Vagina (tissue), 2 donors: ENCODE measurements at regions not wholly inside any gene's neighbourhood (a gene's known extent, or its start where the extent isn't known, plus 50 kb on each side); places are given as distances from the start of the nearest gene placed in this dataset.

ENCODE experiments used
- DNase-seq, 2 donors: peaks; one replicate each; pipeline ENCODE4 v3.0.0-alpha.2; 2017; ENCODE audit errors: extremely low spot score in 2 of 2
- H3K27ac ChIP-seq: fragments of 200-600 bp; sonication (generic); one replicate; pipeline ENCODE4 v1.5.1; 2019
- H3K27me3 ChIP-seq: fragments of 200-600 bp; sonication (generic); one replicate; pipeline ENCODE4 v1.5.1; 2019
- H3K36me3 ChIP-seq, 2 donors: fragments of 200-600 bp; sonication (generic); one replicate each; pipeline ENCODE4 v1.5.1; 2017 to 2019
- H3K4me1 ChIP-seq: fragments of 200-600 bp; sonication (generic); one replicate; pipeline ENCODE4 v1.5.1; 2019
- H3K4me3 ChIP-seq, 2 donors: fragments of 200-600 bp; sonication (generic); 1 replicate in 1 of 2; 2 replicates in 1 of 2; pipeline ENCODE4 v1.5.1; 2016 to 2019
- H3K9me3 ChIP-seq: fragments of 200-600 bp; sonication (generic); one replicate; pipeline ENCODE4 v1.5.1; 2019
- POLR2A ChIP-seq, 2 donors: fragments of 450-650 bp; IDR thresholded peaks; one replicate each; pipeline ENCODE4 v1.6.1; 2017; ENCODE audit warnings: antibody characterized with exemption in 2 of 2, mild to moderate bottlenecking in 2 of 2, moderate library complexity in 2 of 2
- POLR2AphosphoS5 ChIP-seq, 2 donors: sonication (generic); formaldehyde crosslinking; IDR thresholded peaks; one replicate each; pipeline ENCODE4 v1.9.0; 2017; ENCODE audit warnings: antibody characterized with exemption in 2 of 2, mild to moderate bottlenecking in 2 of 2, low read depth in 1 of 2; ENCODE audit not compliant: insufficient read depth in 1 of 2
- intact Hi-C: fragments of 100-400 bp; cut with DNase I; formaldehyde crosslinking; loops from one replicate; pipeline ENCODE4 v1.15.1; 2023
- TF ChIP-seq, protein P1 (sequence below), 3 experiments: fragments of 450-650 bp in 2 of 3; fragments of 200-600 bp in 1 of 3; sonication (generic) in 1 of 3; IDR thresholded peaks; one replicate each; pipeline ENCODE4 v1.5.1; 2017 to 2019; ENCODE audit warnings: antibody characterized with exemption in 3 of 3, mild to moderate bottlenecking in 2 of 3, moderate library complexity in 2 of 3

DNA sequence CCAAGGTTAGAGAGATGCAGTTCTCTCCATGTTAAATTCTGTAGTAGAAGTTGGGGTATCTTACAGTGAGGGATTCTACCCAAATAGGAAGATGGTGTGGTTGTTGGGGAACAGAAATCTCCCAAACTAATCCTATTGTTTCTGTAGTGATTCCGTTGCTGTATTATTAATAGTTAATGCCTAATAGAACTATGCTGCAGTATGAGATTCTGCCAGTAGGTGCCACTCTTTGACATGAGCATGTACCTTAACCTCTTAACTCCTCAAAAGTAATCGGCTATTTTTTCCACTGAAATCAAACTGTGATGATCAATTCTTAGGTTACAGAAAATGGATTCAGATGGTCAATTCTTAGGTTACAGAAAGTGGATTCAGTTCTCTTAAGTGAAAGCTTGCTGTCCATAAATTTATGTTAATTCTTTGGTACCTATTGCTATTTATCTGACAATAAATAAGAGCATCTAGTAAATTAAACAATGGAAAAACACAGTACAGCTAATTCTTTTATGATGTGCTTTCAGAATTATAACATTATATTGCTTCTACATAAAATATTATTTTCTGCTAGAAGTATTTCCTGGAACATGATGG is 97.9 kb upstream of the DLX2 start:
- H3K9me3 ChIP-seq = no peaks in the 10 kb centered on the region
- H3K4me3 ChIP-seq = no peak overlapping the region
- H3K27ac ChIP-seq = no peak overlapping the region
- intact Hi-C loops = no loop called here
- TF ChIP-seq POLR2AphosphoS5 (IDR thresholded peaks at IDR 0.05; ENCODE audit: insufficient read depth in 1 of 2, low read depth in 1 of 2) (no peak), POLR2A (IDR thresholded peaks at IDR 0.05) (no peak)
- TF ChIP-seq, protein P1, sequence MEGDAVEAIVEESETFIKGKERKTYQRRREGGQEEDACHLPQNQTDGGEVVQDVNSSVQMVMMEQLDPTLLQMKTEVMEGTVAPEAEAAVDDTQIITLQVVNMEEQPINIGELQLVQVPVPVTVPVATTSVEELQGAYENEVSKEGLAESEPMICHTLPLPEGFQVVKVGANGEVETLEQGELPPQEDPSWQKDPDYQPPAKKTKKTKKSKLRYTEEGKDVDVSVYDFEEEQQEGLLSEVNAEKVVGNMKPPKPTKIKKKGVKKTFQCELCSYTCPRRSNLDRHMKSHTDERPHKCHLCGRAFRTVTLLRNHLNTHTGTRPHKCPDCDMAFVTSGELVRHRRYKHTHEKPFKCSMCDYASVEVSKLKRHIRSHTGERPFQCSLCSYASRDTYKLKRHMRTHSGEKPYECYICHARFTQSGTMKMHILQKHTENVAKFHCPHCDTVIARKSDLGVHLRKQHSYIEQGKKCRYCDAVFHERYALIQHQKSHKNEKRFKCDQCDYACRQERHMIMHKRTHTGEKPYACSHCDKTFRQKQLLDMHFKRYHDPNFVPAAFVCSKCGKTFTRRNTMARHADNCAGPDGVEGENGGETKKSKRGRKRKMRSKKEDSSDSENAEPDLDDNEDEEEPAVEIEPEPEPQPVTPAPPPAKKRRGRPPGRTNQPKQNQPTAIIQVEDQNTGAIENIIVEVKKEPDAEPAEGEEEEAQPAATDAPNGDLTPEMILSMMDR (IDR thresholded peaks at IDR 0.05) = no peak
- H3K36me3 ChIP-seq = no peaks in the 10 kb centered on the region
- no peaks in the 10 kb centered on the region for H3K27me3 ChIP-seq
- DNase-seq = no peak
- no peaks in the 10 kb centered on the region for H3K4me1 ChIP-seq

DNA sequence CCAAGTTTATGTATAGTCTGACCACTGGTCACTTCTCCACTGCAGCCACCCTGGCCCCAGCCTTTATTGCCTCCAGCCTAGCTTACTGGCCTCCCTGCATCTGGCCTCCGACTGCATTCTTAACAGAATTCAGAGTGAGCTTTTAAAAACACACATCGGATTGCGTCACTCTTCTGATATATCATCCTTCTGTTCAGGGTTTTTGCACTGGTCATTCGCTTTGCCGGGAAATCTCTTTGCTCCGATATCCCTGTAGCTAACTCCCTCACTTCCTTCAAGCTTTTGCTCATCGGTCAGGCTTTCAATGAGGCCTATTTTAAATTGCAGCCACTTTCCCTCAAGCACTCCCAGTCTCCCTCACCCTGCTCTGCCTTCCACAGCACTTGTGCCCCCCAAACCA is 101.6 kb upstream of the DLX2 start:
- no peak for DNase-seq
- intact Hi-C loops = no loop called here

DNA sequence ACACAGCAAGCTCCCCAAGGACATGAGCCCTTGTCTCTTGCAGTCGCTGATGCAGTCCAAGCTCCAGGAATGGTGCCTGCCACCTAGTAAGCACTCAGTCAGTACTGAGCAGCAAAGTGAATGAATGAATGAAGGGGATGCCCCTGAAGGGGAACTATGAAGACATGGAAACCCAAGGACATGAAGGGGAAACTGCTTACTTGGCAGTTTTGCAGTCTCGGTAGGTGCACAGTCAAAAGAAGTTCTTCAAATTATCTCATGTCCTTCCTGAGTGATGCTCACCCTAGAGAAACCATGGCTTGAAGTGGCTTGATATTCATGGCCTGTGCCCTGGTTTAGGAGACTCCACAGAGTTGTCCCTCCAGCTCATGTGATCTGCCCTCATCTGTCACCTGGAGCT is 102.1 kb upstream of the DLX2 start:
- Histone ChIP-seq H3K36me3 (no peaks in the 10 kb centered on the region), H3K4me1 (no peaks in the 10 kb centered on the region), H3K4me3 (no peak overlapping the region), H3K27ac (no peak overlapping the region), H3K9me3 (no peaks in the 10 kb centered on the region), H3K27me3 (no peaks in the 10 kb centered on the region)
- DNase-seq = no peak
- TF ChIP-seq, protein P1 (IDR thresholded peaks at IDR 0.05) = no peak
- TF ChIP-seq POLR2A (IDR thresholded peaks at IDR 0.05) (no peak), POLR2AphosphoS5 (IDR thresholded peaks at IDR 0.05; ENCODE audit: insufficient read depth in 1 of 2, low read depth in 1 of 2) (no peak)
- intact Hi-C loops = no loop called here

More for the DNA sequence above, 101.6 kb upstream of the DLX2 start:
- TF ChIP-seq, protein P1 (IDR thresholded peaks at IDR 0.05) = no peak
- no peak for TF ChIP-seq POLR2A (IDR thresholded peaks at IDR 0.05)
- no peak for TF ChIP-seq POLR2AphosphoS5 (IDR thresholded peaks at IDR 0.05; ENCODE audit: insufficient read depth in 1 of 2, low read depth in 1 of 2)
- H3K27me3 ChIP-seq = no peaks in the 10 kb centered on the region
- no peak overlapping the region for H3K4me3 ChIP-seq
- no peaks in the 10 kb centered on the region for H3K9me3 ChIP-seq
- H3K4me1 ChIP-seq = no peaks in the 10 kb centered on the region
- H3K36me3 ChIP-seq = no peaks in the 10 kb centered on the region
- no peak overlapping the region for H3K27ac ChIP-seq

DNA sequence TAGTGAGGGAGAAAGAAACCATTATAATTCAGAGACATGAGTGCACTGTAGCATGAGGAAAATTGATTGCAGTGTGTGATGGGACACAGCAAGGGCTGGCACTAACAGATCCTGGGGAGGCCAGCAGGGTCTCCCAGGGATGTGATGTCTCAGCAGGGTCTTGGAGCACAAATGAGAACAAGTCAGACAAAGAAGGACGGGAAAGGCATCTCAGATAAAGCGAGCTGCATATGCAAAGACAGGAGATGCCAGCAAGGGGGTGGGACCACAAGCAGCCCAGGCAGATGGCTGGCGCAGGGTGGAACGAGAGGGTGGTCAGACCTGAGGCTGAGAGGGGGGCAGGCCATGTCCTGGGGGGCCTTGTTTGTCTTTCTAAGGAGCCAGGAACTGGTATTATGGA is 102.6 kb upstream of the DLX2 start:
- Histone ChIP-seq H3K4me3 (no peak overlapping the region), H3K4me1 (no peaks in the 10 kb centered on the region), H3K9me3 (no peaks in the 10 kb centered on the region), H3K27ac (no peak overlapping the region), H3K27me3 (no peaks in the 10 kb centered on the region), H3K36me3 (no peaks in the 10 kb centered on the region)
- DNase-seq = no peak
- intact Hi-C loops = no loop called here
- no peak for TF ChIP-seq POLR2AphosphoS5 (IDR thresholded peaks at IDR 0.05; ENCODE audit: insufficient read depth in 1 of 2, low read depth in 1 of 2)
- TF ChIP-seq, protein P1 (IDR thresholded peaks at IDR 0.05) = no peak
- no peak for TF ChIP-seq POLR2A (IDR thresholded peaks at IDR 0.05)

DNA sequence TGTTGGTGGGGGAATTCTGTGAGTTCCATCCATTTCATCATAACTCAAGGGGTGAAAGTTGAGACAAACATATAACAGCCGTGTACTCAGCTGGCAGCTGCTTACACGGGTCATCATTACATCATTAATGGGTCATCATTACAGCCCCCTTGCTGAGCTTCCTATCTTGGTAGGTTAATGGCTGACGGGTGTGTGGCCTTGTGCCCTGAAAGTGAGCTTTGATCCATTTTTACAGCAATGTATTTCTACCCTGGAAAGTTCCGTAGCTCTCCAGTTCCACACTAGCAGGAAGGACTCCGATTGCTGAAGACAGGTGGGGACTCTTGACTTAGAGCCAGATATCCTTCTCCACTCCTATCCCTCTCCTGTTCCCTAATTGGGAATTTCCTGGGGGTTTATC is 105.2 kb upstream of the DLX2 start:
- TF ChIP-seq POLR2A (IDR thresholded peaks at IDR 0.05) = no peak
- TF ChIP-seq POLR2AphosphoS5 (IDR thresholded peaks at IDR 0.05; ENCODE audit: insufficient read depth in 1 of 2, low read depth in 1 of 2) = no peak
- TF ChIP-seq, protein P1 (IDR thresholded peaks at IDR 0.05) = no peak
- no peak for DNase-seq
- Histone ChIP-seq H3K9me3 (no peaks in the 10 kb centered on the region), H3K4me3 (no peak overlapping the region), H3K4me1 (no peaks in the 10 kb centered on the region), H3K36me3 (no peaks in the 10 kb centered on the region), H3K27ac (no peak overlapping the region), H3K27me3 (no peaks in the 10 kb centered on the region)
- intact Hi-C loops = no loop called here
